Neural crest cell (in vitro differentiated cells): ENCODE measurements at regions not wholly inside any gene's neighbourhood (a gene's known extent, or its start where the extent isn't known, plus 50 kb on each side); places are given as distances from the start of the nearest gene placed in this dataset.

ENCODE experiments used
- DNase-seq: peaks from one replicate; pipeline ENCODE4 v3.0.0; 2021; ENCODE audit warnings: low read depth, mixed read lengths, low spot score
- H3K27ac Mint-ChIP-seq: one replicate; pipeline ENCODE4 v1.8.0; 2021; ENCODE audit warnings: mild to moderate bottlenecking, mixed read lengths; ENCODE audit not compliant: unreplicated experiment
- H3K27me3 Mint-ChIP-seq: 2 replicates; pipeline ENCODE4 v1.8.0; 2021; ENCODE audit warnings: low read depth, mild to moderate bottlenecking, mixed read lengths
- H3K36me3 Mint-ChIP-seq: 2 replicates; pipeline ENCODE4 v1.8.0; 2021; ENCODE audit warnings: low read depth, mild to moderate bottlenecking, mixed read lengths
- H3K4me1 Mint-ChIP-seq: 2 replicates; pipeline ENCODE4 v1.8.0; 2021; ENCODE audit warnings: mixed read lengths
- H3K4me3 Mint-ChIP-seq: one replicate; pipeline ENCODE4 v1.8.0; 2021; ENCODE audit warnings: mild to moderate bottlenecking, mixed read lengths
- H3K9me3 Mint-ChIP-seq: 2 replicates; pipeline ENCODE4 v1.8.0; 2021; ENCODE audit warnings: mixed read lengths
- CTCF ChIP-seq: fragments of 200-600 bp; sonication (generic); conservative IDR thresholded peaks from 2 replicates; pipeline ENCODE4 v1.5.0; 2021; ENCODE audit warnings: antibody characterized with exemption, mild to moderate bottlenecking

- H3K4me3 Mint-ChIP-seq: no peak overlapping the region
- H3K36me3 Mint-ChIP-seq: peaks cover 3% of the 10 kb centered on the region
- peaks cover 10% of the 10 kb centered on the region for H3K4me1 Mint-ChIP-seq
- no peak for TF ChIP-seq CTCF
- H3K27me3 Mint-ChIP-seq: no peaks in the 10 kb centered on the region
- H3K9me3 Mint-ChIP-seq: peaks cover 3% of the 10 kb centered on the region
- DNase-seq: no peak
- no peak overlapping the region for H3K27ac Mint-ChIP-seq
Observed at GRCh38 chr3:168705412-168705811, 609.7 kb upstream of the GOLIM4 start.

- TF ChIP-seq CTCF: no peak
- Mint-ChIP-seq H3K36me3 (peaks cover 12% of the 10 kb centered on the region), H3K27me3 (no peaks in the 10 kb centered on the region), H3K9me3 (peaks cover 11% of the 10 kb centered on the region), H3K27ac (no peak overlapping the region), H3K4me3 (no peak overlapping the region), H3K4me1 (peaks cover 6% of the 10 kb centered on the region)
- no peak for DNase-seq
Observed at GRCh38 chr3:168696051-168696450, 600.3 kb upstream of the GOLIM4 start.

GRCh38 chr3:168693870-168694269 lies 598.1 kb upstream of the GOLIM4 start:
- Mint-ChIP-seq H3K36me3 (peaks cover 9% of the 10 kb centered on the region), H3K27ac (no peak overlapping the region), H3K4me1 (peaks cover 6% of the 10 kb centered on the region), H3K27me3 (no peaks in the 10 kb centered on the region), H3K4me3 (no peak overlapping the region), H3K9me3 (peaks cover 3% of the 10 kb centered on the region)
- no peak for TF ChIP-seq CTCF
- DNase-seq: no peak

- no peak for TF ChIP-seq CTCF
- Mint-ChIP-seq H3K27me3 (no peaks in the 10 kb centered on the region), H3K36me3 (no peaks in the 10 kb centered on the region), H3K4me3 (no peak overlapping the region), H3K9me3 (no peaks in the 10 kb centered on the region), H3K4me1 (no peaks in the 10 kb centered on the region), H3K27ac (no peak overlapping the region)
- no peak for DNase-seq
Observed at GRCh38 chr3:168688267-168688666, 592.5 kb upstream of the GOLIM4 start.

- Mint-ChIP-seq H3K4me3 (no peak overlapping the region), H3K27me3 (no peaks in the 10 kb centered on the region), H3K36me3 (peaks cover 4% of the 10 kb centered on the region), H3K27ac (no peak overlapping the region), H3K9me3 (no peaks in the 10 kb centered on the region), H3K4me1 (no peaks in the 10 kb centered on the region)
- TF ChIP-seq CTCF: no peak
- no peak for DNase-seq
Observed at GRCh38 chr3:168684519-168684918, 588.8 kb upstream of the GOLIM4 start.

GRCh38 chr3:168678730-168679129 lies 583.0 kb upstream of the GOLIM4 start:
- Mint-ChIP-seq H3K4me1 (no peaks in the 10 kb centered on the region), H3K36me3 (peaks cover 4% of the 10 kb centered on the region), H3K27me3 (no peaks in the 10 kb centered on the region), H3K4me3 (no peak overlapping the region), H3K27ac (no peak overlapping the region), H3K9me3 (no peaks in the 10 kb centered on the region)
- DNase-seq: no peak
- no peak for TF ChIP-seq CTCF
